H1 (cell line): ENCODE measurements at regions not wholly inside any gene's neighbourhood (a gene's known extent, or its start where the extent isn't known, plus 50 kb on each side); places are given as distances from the start of the nearest gene placed in this dataset.

Experiments
- CTCF ChIA-PET: fragments of 300-600 bp; sonication (Branson Sonifier 250); formaldehyde crosslinking; loops from one replicate; lab custom pipeline; 2021; ENCODE audit not compliant: partially characterized antibody; lab: Charles Lee
- POLR2A ChIA-PET: fragments of 300-600 bp; sonication (Branson Sonifier 250); formaldehyde crosslinking; loops from one replicate; lab custom pipeline; 2021; ENCODE audit warnings: inconsistent platforms; ENCODE audit not compliant: partially characterized antibody; lab: Charles Lee
- DNase-seq, 2 experiments: peaks; one replicate each; pipeline versions ENCODE4 v3.0.0 to v3.0.0-alpha.2; 2010 to 2022; ENCODE audit warnings: low spot score in 2 of 2, low read depth in 1 of 2, mixed read lengths in 1 of 2
- FAIRE-seq: peaks from 2 replicates; lab custom pipeline; 2011; peaks lifted over from hg19 to GRCh38; lab: Jason Lieb, UNC
- H2AFZ ChIP-seq: 2 replicates; pipeline ENCODE4 v1.8.1; 2012; ENCODE audit warnings: low read length, inconsistent platforms
- H2AK5ac ChIP-seq: 2 replicates; pipeline ENCODE4 v1.6.1; 2013; ENCODE audit warnings: low read depth, low read length
- H2BK120ac ChIP-seq: replicated peaks from 2 replicates; pipeline ENCODE3; 2013; ENCODE audit warnings: low read depth, low read length, inconsistent platforms
- H2BK12ac ChIP-seq: 2 replicates; pipeline ENCODE4 v1.6.1; 2013; ENCODE audit warnings: low read depth, low read length
- H2BK15ac ChIP-seq: 2 replicates; pipeline ENCODE4 v1.6.1; 2013; ENCODE audit warnings: low read length
- H2BK20ac ChIP-seq: 2 replicates; pipeline ENCODE4 v1.6.1; 2013; ENCODE audit warnings: low read length
- H2BK5ac ChIP-seq: 2 replicates; pipeline ENCODE4 v1.6.1; 2013; ENCODE audit warnings: low read depth, low read length
- H3K14ac ChIP-seq: 2 replicates; pipeline ENCODE4 v1.6.1; 2013; ENCODE audit warnings: inconsistent platforms; ENCODE audit not compliant: insufficient read length
- H3K18ac ChIP-seq: 2 replicates; pipeline ENCODE4 v1.6.1; 2013; ENCODE audit warnings: low read length; ENCODE audit errors: extremely low read depth
- H3K23ac ChIP-seq: 2 replicates; pipeline ENCODE4 v1.6.1; 2013; ENCODE audit warnings: inconsistent platforms; ENCODE audit not compliant: insufficient read length
- H3K23me2 ChIP-seq: 2 replicates; pipeline ENCODE4 v1.6.1; 2013; ENCODE audit warnings: low read depth, low read length
- H3K27ac ChIP-seq: 2 replicates; pipeline ENCODE4 v1.6.1; 2011; ENCODE audit warnings: low read depth, low read length, inconsistent platforms
- H3K27me3 ChIP-seq, 4 experiments: replicated peaks in 1 of 4; 1 replicate in 1 of 4; 2 replicates in 3 of 4; pipeline versions ENCODE4 v1.6.1 to v1.8.1; 2011 to 2013; ENCODE audit warnings: low read length in 3 of 4, mild to moderate bottlenecking in 3 of 4, inconsistent platforms in 2 of 4, mixed read lengths in 2 of 4, moderate library complexity in 1 of 4; ENCODE audit not compliant: control insufficient read depth in 3 of 4, insufficient read depth in 3 of 4; ENCODE audit errors: extremely low read depth in 1 of 4
- H3K36me3 ChIP-seq, 4 experiments: 2 replicates each; pipeline versions ENCODE4 v1.6.1 to v1.8.1; 2011 to 2013; ENCODE audit warnings: mild to moderate bottlenecking in 4 of 4, low read length in 3 of 4, moderate library complexity in 2 of 4, control low read depth in 1 of 4, inconsistent platforms in 1 of 4; ENCODE audit not compliant: insufficient read depth in 4 of 4, control insufficient read depth in 2 of 4
- H3K4ac ChIP-seq: replicated peaks from 2 replicates; pipeline ENCODE3; 2013; ENCODE audit warnings: low read length, low read depth, mixed read lengths, inconsistent platforms; ENCODE audit not compliant: insufficient read length
- H3K4me1 ChIP-seq, 4 experiments: replicated peaks in 1 of 4; 1 replicate in 1 of 4; 2 replicates in 3 of 4; pipeline versions ENCODE4 v1.6.1 to v1.8.1; 2011 to 2013; ENCODE audit warnings: low read length in 3 of 4, inconsistent platforms in 2 of 4, mixed read lengths in 1 of 4; ENCODE audit not compliant: insufficient read depth in 4 of 4, control insufficient read depth in 3 of 4
- H3K4me2 ChIP-seq, 2 experiments: 2 replicates each; pipeline versions ENCODE4 v1.6.1 to v1.8.1; 2011 to 2013; ENCODE audit warnings: low read depth in 2 of 2, low read length in 2 of 2, control low read depth in 1 of 2, inconsistent platforms in 1 of 2, mild to moderate bottlenecking in 1 of 2; ENCODE audit not compliant: insufficient read depth in 1 of 2
- H3K4me3 ChIP-seq, 4 experiments: fragments of 200-600, 300-600 bp in 1 of 4; sonication (generic), shearing (Covaris generic), sonication (Bioruptor Twin) in 1 of 4; 2 replicates each; pipeline versions ENCODE4 v1.5.1 to v1.8.1; 2011 to 2016; ENCODE audit warnings: low read length in 4 of 4, low read depth in 3 of 4, control low read depth in 2 of 4, inconsistent platforms in 2 of 4, mild to moderate bottlenecking in 2 of 4, mixed read lengths in 1 of 4, moderate library complexity in 1 of 4; ENCODE audit not compliant: insufficient read depth in 2 of 4; ENCODE audit errors: extremely low read depth in 1 of 4
- H3K56ac ChIP-seq: replicated peaks from 2 replicates; pipeline ENCODE3; 2013; ENCODE audit warnings: low read depth, mild to moderate bottlenecking, mixed read lengths, low read length, inconsistent platforms; ENCODE audit not compliant: insufficient read length
- H3K79me1 ChIP-seq: 2 replicates; pipeline ENCODE4 v1.6.1; 2013; ENCODE audit warnings: low read depth, low read length, control low read depth
- H3K79me2 ChIP-seq, 2 experiments: 2 replicates each; pipeline versions ENCODE4 v1.6.1 to v1.8.1; 2012 to 2013; ENCODE audit warnings: low read length in 2 of 2, mild to moderate bottlenecking in 2 of 2, inconsistent platforms in 1 of 2; ENCODE audit not compliant: insufficient read depth in 2 of 2, control insufficient read depth in 1 of 2
- H3K9ac ChIP-seq, 4 experiments: replicated peaks in 1 of 4; 1 replicate in 1 of 4; 2 replicates in 3 of 4; pipeline versions ENCODE4 v1.6.1 to v1.8.1; 2011 to 2013; ENCODE audit warnings: low read depth in 3 of 4, low read length in 3 of 4, control low read depth in 2 of 4, mild to moderate bottlenecking in 2 of 4, moderate library complexity in 2 of 4, inconsistent platforms in 1 of 4; ENCODE audit errors: extremely low read depth in 1 of 4
- H3K9me3 ChIP-seq, 2 experiments: 2 replicates each; pipeline versions ENCODE4 v1.6.1 to v1.8.1; 2012 to 2013; ENCODE audit warnings: mild to moderate bottlenecking in 2 of 2, moderate library complexity in 2 of 2, control low read depth in 1 of 2, inconsistent platforms in 1 of 2, low read depth in 1 of 2, low read length in 1 of 2, mixed read lengths in 1 of 2; ENCODE audit not compliant: insufficient read depth in 2 of 2
- H4K20me1 ChIP-seq, 2 experiments: replicated peaks in 1 of 2; 2 replicates each; pipeline versions ENCODE3 to v1.8.1; 2011 to 2013; ENCODE audit warnings: inconsistent platforms in 2 of 2, low read length in 2 of 2, mild to moderate bottlenecking in 1 of 2; ENCODE audit not compliant: insufficient read depth in 2 of 2, control insufficient read depth in 1 of 2
- H4K5ac ChIP-seq: 2 replicates; pipeline ENCODE4 v1.6.1; 2013; ENCODE audit warnings: low read length, low read depth, mixed read lengths, inconsistent platforms; ENCODE audit not compliant: insufficient read length
- H4K8ac ChIP-seq: 2 replicates; pipeline ENCODE4 v1.8.0; 2013; ENCODE audit warnings: mild to moderate bottlenecking, moderate library complexity, low read length, inconsistent platforms; ENCODE audit not compliant: insufficient read depth; ENCODE audit errors: extremely low read depth
- H4K91ac ChIP-seq: replicated peaks from 2 replicates; pipeline ENCODE3; 2013; ENCODE audit warnings: low read length, mixed read lengths, inconsistent platforms; ENCODE audit not compliant: insufficient read length
- ASH2L ChIP-seq: fragments of 200-600, 300-600 bp; sonication (generic); IDR thresholded peaks from one replicate; pipeline ENCODE4 v1.7.1; 2017; ENCODE audit warnings: low read length
- CHD1 ChIP-seq: IDR thresholded peaks from 2 replicates; pipeline ENCODE4 v1.6.1; 2012; ENCODE audit warnings: low read depth, low read length, improper control_type of control experiment
- CREB1 ChIP-seq: IDR thresholded peaks from 2 replicates; pipeline ENCODE4 v1.6.1; 2012; ENCODE audit warnings: inconsistent platforms
- EP300 ChIP-seq, 2 experiments: IDR thresholded peaks; 1 replicate in 1 of 2; 2 replicates in 1 of 2; pipeline ENCODE4 v1.6.1; 2011 to 2012; ENCODE audit warnings: low read depth in 2 of 2, low read length in 2 of 2, mild to moderate bottlenecking in 2 of 2, borderline replicate concordance in 1 of 2, inconsistent platforms in 1 of 2, moderate library complexity in 1 of 2
- GTF2F1 ChIP-seq: IDR thresholded peaks from 2 replicates; pipeline ENCODE4 v1.6.1; 2012; ENCODE audit warnings: low read depth, low read length, improper control_type of control experiment, borderline replicate concordance
- JUN ChIP-seq: IDR thresholded peaks from 2 replicates; pipeline ENCODE4 v1.6.1; 2011; ENCODE audit warnings: low read depth, mild to moderate bottlenecking, improper control_type of control experiment, low read length
- MAX ChIP-seq: IDR thresholded peaks from 2 replicates; pipeline ENCODE4 v1.6.1; 2012; ENCODE audit warnings: inconsistent platforms
- POLR2A ChIP-seq, 2 experiments: IDR thresholded peaks; 1 replicate in 1 of 2; 2 replicates in 1 of 2; pipeline ENCODE4 v1.6.1; 2011; ENCODE audit warnings: low read depth in 2 of 2, low read length in 2 of 2, mild to moderate bottlenecking in 2 of 2; ENCODE audit errors: control extremely low read depth in 1 of 2
- POU5F1 ChIP-seq: IDR thresholded peaks from 2 replicates; pipeline ENCODE4 v1.6.1; 2011; ENCODE audit warnings: low read depth, mild to moderate bottlenecking, low read length, moderate library complexity
- RFX5 ChIP-seq: IDR thresholded peaks from 2 replicates; pipeline ENCODE4 v1.6.1; 2011; ENCODE audit warnings: low read depth, low read length, improper control_type of control experiment, borderline replicate concordance
- SP1 ChIP-seq: IDR thresholded peaks from 2 replicates; pipeline ENCODE4 v1.6.1; 2011; ENCODE audit warnings: low read depth, low read length
- TCF12 ChIP-seq: IDR thresholded peaks from 2 replicates; pipeline ENCODE4 v1.6.1; 2011; ENCODE audit warnings: low read depth, mild to moderate bottlenecking, low read length
- TEAD4 ChIP-seq: IDR thresholded peaks from 2 replicates; pipeline ENCODE4 v1.6.1; 2012; ENCODE audit warnings: low read depth, low read length, inconsistent platforms, mixed read lengths
- whole genome bisulfite sequencing, 2 experiments: shearing (Covaris generic) in 1 of 2; methylation state at CpG; one replicate each; pipeline versions ENCODE4 v1.1.6 to v1.1.7; 2013 to 2015; ENCODE audit warnings: low lambda C conversion rate in 2 of 2, mixed read lengths in 2 of 2, inconsistent platforms in 1 of 2, low coverage in 1 of 2, missing lambda C conversion rate in 1 of 2; ENCODE audit not compliant: insufficient replicate concordance in 2 of 2, insufficient coverage in 1 of 2, insufficient read length in 1 of 2; ENCODE audit errors: extremely low coverage in 1 of 2, missing lambda C conversion rate in 1 of 2; 5-methylcytosine and 5-hydroxymethylcytosine counted together

GRCh38 chr6:55694148-55694547 is 115.2 kb upstream of the HMGCLL1 start:
- Histone ChIP-seq H2BK120ac (no peak overlapping the region), H2AFZ (no peak overlapping the region), H3K79me2 (no peaks in the 10 kb centered on the region), H3K27ac (no peak overlapping the region), H3K9ac (no peak overlapping the region), H2BK12ac (no peak overlapping the region), H2BK20ac (no peak overlapping the region), H2AK5ac (no peak overlapping the region), H3K56ac (no peak overlapping the region), H4K91ac (no peak overlapping the region), H3K4me1 (peaks cover 0 to 5% (median 3%) of the 10 kb centered on the region in 4 experiments; a peak in 2 of 7 replicates), H3K9me3 (no peaks in the 10 kb centered on the region), H3K23me2 (no peaks in the 10 kb centered on the region), H3K14ac (no peak overlapping the region), H4K20me1 (no peaks in the 10 kb centered on the region), H3K4ac (no peak overlapping the region), H3K27me3 (no peaks in the 10 kb centered on the region), H2BK5ac (no peak overlapping the region), H3K79me1 (no peaks in the 10 kb centered on the region)
- POLR2A ChIA-PET = interaction anchor here (0.6 kb wide), 2 partner anchors 109 to 1734 kb away, joined by 3 to 4 read pairs; no protein-coding TSS in a partner anchor
- 22% methylated on average over 2 of the region's 2 CpGs; no CpG with 5 or more reads in 1 of the 2 experiments for WGBS, 2 experiments
- no peak for TF ChIP-seq POLR2A (IDR thresholded peaks at IDR 0.05; ENCODE audit: control extremely low read depth in 1 of 2, low read depth in 2 of 2, low read length in 2 of 2)
- no peak for TF ChIP-seq ASH2L
- TF ChIP-seq SP1 = no peak
- TF ChIP-seq TEAD4 = peak; percentile 92
- TF ChIP-seq POU5F1 = no peak
- TF ChIP-seq MAX = 0 out of 2 replicates have a peak, but pooled peaks have one; percentile 44
- no peak for TF ChIP-seq RFX5
- no peak for TF ChIP-seq CHD1
- no peak for TF ChIP-seq JUN
- 0 out of 2 replicates have a peak, but pooled peaks have one; percentile 59 for TF ChIP-seq TCF12
- TF ChIP-seq EP300 (IDR thresholded peaks at IDR 0.05; ENCODE audit: borderline replicate concordance in 1 of 2, low read depth in 2 of 2, low read length in 2 of 2) = peak in 1 of 2 experiments; percentile 22; a peak in 1 of 3 replicates
- no peak for TF ChIP-seq CREB1
- no peak for TF ChIP-seq GTF2F1
- TF ChIP-seq, all 59 proteins: peak for 4
- Histone ChIP-seq H3K36me3 (no peaks in the 10 kb centered on the region), H4K5ac (no peak overlapping the region), H3K23ac (no peak overlapping the region), H3K18ac (no peak overlapping the region), H4K8ac (no peak overlapping the region), H3K4me3 (no peak overlapping the region), H2BK15ac (no peak overlapping the region), H3K4me2 (no peak overlapping the region)
- CTCF ChIA-PET = no interaction called here
- peak; percentile 97 for FAIRE-seq
- peak; percentile 50 to 51 for DNase-seq
